WERI-Rb-1 (cell line): ENCODE measurements at regions not wholly inside any gene's neighbourhood (a gene's known extent, or its start where the extent isn't known, plus 50 kb on each side); places are given as distances from the start of the nearest gene placed in this dataset.

Experiments
- DNase-seq: peaks from one replicate; pipeline ENCODE4 v3.0.0-alpha.2; 2020
- H3K27ac ChIP-seq: fragments of 250-450 bp; sonication (Bioruptor Pico); 2 replicates; pipeline ENCODE4 v1.5.1; 2020; ENCODE audit warnings: mild to moderate bottlenecking, moderate library complexity
- H3K27me3 ChIP-seq: fragments of 250-450 bp; sonication (Bioruptor Pico); 2 replicates; pipeline ENCODE4 v1.5.1; 2021; ENCODE audit warnings: mild to moderate bottlenecking, low read depth, moderate library complexity; ENCODE audit not compliant: insufficient read depth, severe bottlenecking
- H3K36me3 ChIP-seq: fragments of 250-450 bp; sonication (Bioruptor Pico); 2 replicates; pipeline ENCODE4 v1.5.1; 2020; ENCODE audit warnings: mild to moderate bottlenecking, moderate library complexity
- H3K4me3 ChIP-seq: 2 replicates; pipeline ENCODE4 v1.5.1; 2011; ENCODE audit warnings: low read depth, mild to moderate bottlenecking, control low read depth, low read length
- H3K9me3 ChIP-seq: fragments of 250-450 bp; sonication (Bioruptor Pico); 2 replicates; pipeline ENCODE4 v1.5.1; 2021; ENCODE audit warnings: mild to moderate bottlenecking, moderate library complexity; ENCODE audit not compliant: severe bottlenecking
- CTCF ChIP-seq: IDR thresholded peaks from 2 replicates; pipeline ENCODE4 v1.5.1; 2011; ENCODE audit warnings: low read depth, mild to moderate bottlenecking, control low read depth, inconsistent platforms, low read length

GRCh38 chr2:51232027-51232426, 200.1 kb upstream of the NRXN1 start:
- Histone ChIP-seq H3K27ac (no peak overlapping the region), H3K9me3 (peaks cover 5% of the 10 kb centered on the region), H3K27me3 (no peaks in the 10 kb centered on the region), H3K36me3 (no peaks in the 10 kb centered on the region), H3K4me3 (no peak overlapping the region)
- DNase-seq = no peak
- TF ChIP-seq CTCF = no peak

- DNase-seq = no peak
- Histone ChIP-seq H3K27ac (no peak overlapping the region), H3K9me3 (peaks cover 5% of the 10 kb centered on the region), H3K27me3 (no peaks in the 10 kb centered on the region), H3K36me3 (no peaks in the 10 kb centered on the region), H3K4me3 (no peak overlapping the region)
- TF ChIP-seq CTCF = no peak
Measured at GRCh38 chr2:51231071-51231470, 199.1 kb upstream of the NRXN1 start.

- TF ChIP-seq CTCF = no peak
- DNase-seq = no peak
- Histone ChIP-seq H3K36me3 (no peaks in the 10 kb centered on the region), H3K4me3 (no peak overlapping the region), H3K27me3 (no peaks in the 10 kb centered on the region), H3K9me3 (no peaks in the 10 kb centered on the region), H3K27ac (no peak overlapping the region)
Measured at GRCh38 chr2:51225377-51225776, 193.4 kb upstream of the NRXN1 start.

- Histone ChIP-seq H3K36me3 (no peaks in the 10 kb centered on the region), H3K27ac (no peak overlapping the region), H3K4me3 (no peak overlapping the region), H3K27me3 (no peaks in the 10 kb centered on the region), H3K9me3 (no peaks in the 10 kb centered on the region)
- no peak for DNase-seq
- no peak for TF ChIP-seq CTCF
Measured at GRCh38 chr2:51224790-51225189, 192.9 kb upstream of the NRXN1 start.

- Histone ChIP-seq H3K27ac (no peak overlapping the region), H3K9me3 (no peaks in the 10 kb centered on the region), H3K36me3 (no peaks in the 10 kb centered on the region), H3K4me3 (no peak overlapping the region), H3K27me3 (no peaks in the 10 kb centered on the region)
- DNase-seq = no peak
- TF ChIP-seq CTCF = no peak
Measured at GRCh38 chr2:51222106-51222505, 190.2 kb upstream of the NRXN1 start.

- no peaks in the 10 kb centered on the region for H3K36me3 ChIP-seq
- no peak for TF ChIP-seq CTCF
- no peak for DNase-seq
- H3K4me3 ChIP-seq = no peak overlapping the region
- H3K9me3 ChIP-seq = no peaks in the 10 kb centered on the region
- H3K27me3 ChIP-seq = no peaks in the 10 kb centered on the region
- no peak overlapping the region for H3K27ac ChIP-seq
Measured at GRCh38 chr2:51220606-51221005, 188.7 kb upstream of the NRXN1 start.
